Esophagus muscularis mucosa (tissue), 3 donors: ENCODE measurements at regions not wholly inside any gene's neighbourhood (a gene's known extent, or its start where the extent isn't known, plus 50 kb on each side); places are given as distances from the start of the nearest gene placed in this dataset.

ENCODE experiments used
- CTCF ChIP-seq, 3 experiments: fragments of 200-600 bp in 2 of 3; fragments of 450-650 bp in 1 of 3; sonication (generic) in 2 of 3; IDR thresholded peaks; one replicate each; pipeline ENCODE4 v1.5.1; 2017 to 2019; ENCODE audit warnings: antibody characterized with exemption in 3 of 3, mild to moderate bottlenecking in 2 of 3, moderate library complexity in 1 of 3
- POLR2A ChIP-seq: fragments of 450-650 bp; IDR thresholded peaks from one replicate; pipeline ENCODE4 v1.6.1; 2017; ENCODE audit warnings: antibody characterized with exemption, moderate library complexity, mild to moderate bottlenecking, low read depth

GRCh38 chr6:140830666-140831065, 1302.1 kb upstream of the GJE1 start:
- no peak for TF ChIP-seq CTCF (IDR thresholded peaks at IDR 0.05)
- TF ChIP-seq POLR2A, result no peak
